Middle frontal gyrus (tissue), 1 donor: ENCODE measurements at regions not wholly inside any gene's neighbourhood (a gene's known extent, or its start where the extent isn't known, plus 50 kb on each side); places are given as distances from the start of the nearest gene placed in this dataset.

Experiments
- DNase-seq: peaks from one replicate; pipeline ENCODE4 v3.0.0-alpha.2; 2015; ENCODE audit warnings: low spot score; ENCODE audit errors: extremely low spot score

DNA sequence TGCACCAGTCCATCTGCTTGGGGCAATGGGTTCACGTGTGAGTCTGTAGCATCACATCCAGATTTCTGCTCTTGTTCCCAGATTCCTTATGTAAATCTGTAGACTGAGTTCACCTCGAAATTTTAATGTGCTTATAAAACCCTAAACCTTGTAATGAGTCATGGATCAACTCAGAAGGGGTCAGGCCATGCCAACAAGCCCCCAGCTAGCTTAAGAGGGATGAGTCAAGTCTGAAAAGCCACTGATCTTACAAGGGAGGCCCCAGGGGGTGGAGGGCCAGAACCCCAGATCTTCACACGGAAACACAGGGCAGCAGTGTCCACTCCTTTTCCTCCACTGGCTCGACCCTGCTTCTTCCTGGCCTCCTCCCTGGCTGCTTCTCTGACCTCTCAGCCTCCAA, 399.1 kb upstream of the CDH5 start:
- no peak for DNase-seq

DNA sequence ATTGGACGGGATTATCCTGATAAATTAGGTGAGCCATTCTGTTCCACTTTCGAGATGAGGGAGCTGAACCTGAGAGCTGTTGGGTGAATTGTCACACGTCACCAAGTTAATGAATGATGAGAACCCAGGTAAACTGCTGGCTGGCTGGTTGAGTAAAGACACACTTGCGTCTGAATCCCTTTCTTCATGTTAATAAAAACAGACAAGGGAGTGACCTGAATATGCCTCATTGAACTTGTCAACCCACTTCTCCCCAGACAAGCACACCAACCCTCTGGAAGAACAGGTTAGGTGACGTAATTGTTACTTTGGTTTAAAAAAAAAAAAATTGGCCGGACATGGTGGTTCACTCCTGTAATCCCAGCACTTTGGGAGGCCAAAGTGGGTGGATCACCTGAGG, 400.9 kb upstream of the CDH5 start:
- no peak for DNase-seq

DNA sequence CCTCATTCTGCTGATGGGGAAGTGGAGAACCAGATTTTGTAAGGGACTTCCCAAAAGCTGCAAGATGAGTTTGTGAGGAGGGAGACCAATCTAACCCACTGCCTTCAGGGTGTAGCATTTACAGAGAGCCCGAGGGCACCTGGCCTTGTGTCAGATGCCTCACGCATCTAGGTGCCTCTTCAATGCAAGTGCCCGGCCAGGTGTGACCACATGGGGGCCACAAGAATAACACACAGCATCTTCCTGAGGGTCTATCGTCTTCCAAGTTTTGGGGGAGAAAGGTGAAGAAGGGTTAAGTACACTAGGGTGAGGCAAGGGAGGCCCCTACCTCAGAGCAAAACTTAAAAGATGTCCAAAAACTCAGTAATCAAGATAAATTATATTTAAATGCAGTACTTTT, 401.7 kb upstream of the CDH5 start:
- no peak for DNase-seq

DNA sequence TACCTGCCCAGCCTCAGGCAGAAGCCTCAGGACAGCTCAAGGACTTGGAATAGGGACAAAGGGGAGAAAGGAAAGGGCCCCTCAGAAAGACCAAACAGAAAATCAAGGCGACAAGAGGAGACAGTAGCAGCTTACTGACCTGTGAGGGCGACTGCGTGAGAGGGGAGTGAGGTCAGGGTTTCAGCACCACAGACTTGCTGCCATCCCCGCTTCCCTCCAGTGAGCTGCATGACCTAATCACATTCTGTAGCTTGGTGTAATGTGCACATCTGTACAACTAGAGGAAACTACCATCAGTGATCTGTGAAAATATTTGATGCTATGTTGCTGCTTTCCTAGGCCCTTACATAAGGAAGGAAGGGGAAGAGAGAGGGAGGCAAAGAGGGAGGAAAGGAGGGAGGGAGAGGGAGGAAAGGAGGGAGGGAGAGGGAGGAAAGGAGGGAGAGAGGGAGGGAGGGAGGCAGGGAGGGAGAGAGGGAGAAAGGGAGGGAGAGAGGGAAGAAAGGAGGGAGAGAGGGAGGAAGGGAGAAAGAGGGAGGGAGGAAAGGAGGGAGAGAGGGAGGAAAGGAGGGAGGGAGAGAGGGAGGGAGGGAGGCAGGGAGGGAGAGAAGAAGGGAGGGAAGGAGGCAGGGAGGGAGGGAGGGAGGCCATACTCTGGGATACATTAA, 404.9 kb upstream of the CDH5 start:
- DNase-seq: no peak

- no peak for DNase-seq
These were observed 406.5 kb upstream of the CDH5 start for GRCh38 chr16:65959983-65960382.

GRCh38 chr16:65958086-65958485, 408.4 kb upstream of the CDH5 start:
- no peak for DNase-seq

GRCh38 chr16:65956100-65956499, 410.4 kb upstream of the CDH5 start:
- DNase-seq: no peak

- DNase-seq: no peak
These were observed 412.0 kb upstream of the CDH5 start for GRCh38 chr16:65954446-65954845.

DNA sequence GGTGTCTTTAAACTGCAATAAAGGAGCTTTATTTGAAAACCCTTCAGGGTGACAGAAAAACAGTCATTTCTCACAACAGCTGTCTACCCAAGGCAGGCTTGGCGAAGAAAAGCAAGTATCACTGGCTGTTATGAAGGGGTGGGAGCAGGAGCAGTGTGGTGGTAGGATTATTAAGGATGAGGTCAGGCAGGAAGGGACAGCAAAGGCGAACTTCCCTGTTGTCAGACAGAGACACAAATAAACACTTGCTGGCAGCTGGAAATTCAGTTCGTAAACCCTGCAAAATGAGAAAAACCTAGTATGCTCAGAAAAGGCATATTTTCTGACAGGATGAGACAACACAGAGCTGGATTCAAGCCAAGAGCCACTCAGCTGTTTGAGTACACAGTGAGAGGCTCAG, 416.3 kb upstream of the CDH5 start:
- DNase-seq: no peak

GRCh38 chr16:65948361-65948760, 418.1 kb upstream of the CDH5 start:
- no peak for DNase-seq

DNA sequence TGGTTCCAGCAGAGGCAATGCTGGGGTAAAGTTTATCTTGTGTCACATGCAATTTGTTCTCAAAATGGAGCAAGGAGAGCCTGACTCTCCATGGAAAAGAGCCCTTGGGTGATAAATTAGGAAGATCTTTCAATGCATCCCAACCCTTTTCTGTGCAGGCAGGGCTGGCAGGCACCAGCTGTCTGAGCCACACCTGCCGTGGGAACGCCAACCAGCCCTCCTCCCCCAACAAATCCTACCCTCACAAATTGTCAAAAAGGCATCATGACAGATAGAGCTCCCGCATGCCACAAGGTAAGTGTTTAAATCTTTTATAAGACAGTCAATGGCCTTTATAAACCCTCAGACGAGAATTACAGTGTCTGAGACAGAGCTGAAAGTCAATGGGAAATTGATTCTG, 418.5 kb upstream of the CDH5 start:
- DNase-seq: no peak

DNA sequence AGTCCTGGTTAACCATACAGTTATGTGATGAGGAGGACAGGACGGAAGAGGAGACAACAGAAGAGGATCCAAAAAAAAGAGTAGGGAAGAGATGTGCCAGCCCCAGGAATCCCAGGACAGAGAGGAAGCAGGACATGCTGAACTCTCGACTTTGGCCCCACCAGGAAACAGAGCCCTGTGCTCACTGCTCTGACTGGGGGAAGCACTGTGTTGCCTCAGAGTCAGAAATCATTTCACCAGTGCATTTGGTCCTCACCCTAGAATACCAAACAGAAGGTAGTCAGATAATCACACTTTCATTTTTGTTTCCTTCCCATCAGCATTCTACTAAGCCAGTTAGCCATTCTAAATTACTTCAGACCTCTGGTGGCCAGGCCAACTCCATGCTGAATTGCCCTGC, 421.0 kb upstream of the CDH5 start:
- DNase-seq: no peak

- no peak for DNase-seq
These were observed 422.1 kb upstream of the CDH5 start for GRCh38 chr16:65944361-65944760.

DNA sequence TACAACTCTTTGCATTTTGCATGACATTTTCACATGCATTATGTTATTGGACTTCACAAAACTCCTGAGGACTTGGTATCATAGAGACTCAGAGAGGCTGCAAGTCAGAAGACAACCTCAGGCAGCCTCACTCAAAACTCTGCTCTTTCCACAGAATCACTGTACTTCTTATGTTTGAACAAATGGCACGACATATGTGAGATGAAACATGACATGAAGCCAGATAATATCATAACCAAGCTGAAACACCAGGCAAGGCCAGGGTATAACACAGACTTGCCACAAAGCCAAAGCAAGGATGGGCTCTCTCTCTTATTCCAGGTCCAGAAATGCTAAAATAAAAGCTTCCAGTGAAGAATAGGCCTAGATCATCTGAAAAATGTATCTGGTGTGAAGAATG, 425.8 kb upstream of the CDH5 start:
- no peak for DNase-seq

- DNase-seq: no peak
These were observed 428.4 kb upstream of the CDH5 start for GRCh38 chr16:65938083-65938482.

GRCh38 chr16:65937455-65937854, 429.0 kb upstream of the CDH5 start:
- DNase-seq: no peak

- no peak for DNase-seq
These were observed 430.4 kb upstream of the CDH5 start for GRCh38 chr16:65936096-65936495.

- no peak for DNase-seq
These were observed 432.0 kb upstream of the CDH5 start for GRCh38 chr16:65934443-65934842.

DNA sequence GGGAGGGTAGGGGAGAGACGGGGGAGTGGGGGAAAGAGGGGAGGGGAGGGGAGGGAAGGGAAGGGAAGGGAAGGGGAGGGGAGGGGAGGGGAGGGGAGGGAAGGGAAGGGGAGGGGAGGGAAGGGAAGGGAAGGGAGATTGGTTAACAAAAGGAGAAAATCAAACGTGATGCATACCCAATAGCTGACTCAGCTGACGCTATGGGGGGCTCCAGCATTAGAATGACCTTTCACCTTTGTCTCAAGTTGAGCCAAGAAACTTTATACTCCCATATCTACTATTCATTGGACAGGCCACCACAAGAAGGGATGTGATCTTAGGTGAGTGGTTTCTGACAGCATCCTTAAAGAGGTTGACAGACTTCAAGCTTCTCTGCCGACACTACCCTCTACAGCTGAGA, 432.8 kb upstream of the CDH5 start:
- no peak for DNase-seq

- DNase-seq: no peak
These were observed 434.0 kb upstream of the CDH5 start for GRCh38 chr16:65932350-65933072.

DNA sequence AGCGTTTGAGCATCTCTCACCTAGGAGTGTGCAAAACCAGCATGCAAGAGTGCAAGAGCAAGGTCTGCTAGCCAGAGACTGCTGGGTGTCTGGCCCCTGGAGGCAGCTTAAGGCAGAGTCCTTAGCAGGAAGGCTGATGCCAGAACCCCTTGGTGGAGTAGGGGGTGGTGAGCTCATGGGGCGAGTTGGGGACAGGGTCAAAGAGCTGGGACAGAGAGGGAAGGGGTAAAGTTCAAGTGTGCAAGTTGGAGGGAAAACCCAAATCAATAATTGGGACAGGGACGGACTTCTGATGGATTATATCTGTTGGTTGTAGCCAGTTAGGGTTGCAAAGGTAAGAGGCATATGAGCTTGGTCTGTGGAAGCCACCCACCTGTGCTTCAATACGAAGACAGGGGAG, 443.6 kb upstream of the CDH5 start:
- no peak for DNase-seq

DNA sequence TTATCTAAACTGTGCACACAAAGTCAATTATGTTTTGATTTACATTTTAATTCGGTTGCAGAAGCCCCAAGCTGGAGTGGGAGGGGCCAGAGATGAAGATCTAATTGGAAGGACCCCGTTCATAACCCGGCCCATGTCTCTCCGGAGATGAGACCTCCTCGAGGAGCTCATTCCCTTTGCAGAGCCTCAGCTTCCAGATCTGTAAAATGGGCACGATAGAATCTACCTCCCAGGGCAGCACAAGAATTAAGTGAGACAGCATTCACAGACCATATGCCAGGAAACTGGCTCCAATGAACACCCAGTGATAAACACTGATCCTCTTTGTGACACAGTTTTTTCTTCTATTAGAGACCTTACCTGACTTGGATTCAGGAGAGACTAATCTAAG, 446.5 kb upstream of the CDH5 start:
- no peak for DNase-seq
